Suppressor macrophage (primary cell): ENCODE measurements at regions not wholly inside any gene's neighbourhood (a gene's known extent, or its start where the extent isn't known, plus 50 kb on each side); places are given as distances from the start of the nearest gene placed in this dataset.
"Not testable (repeated sequence)": the region's sequence is repeated elsewhere in the genome, so short reads cannot be mapped to it uniquely, and the experiment has no call there.

Experiments used
- DNase-seq, 4 experiments: peaks; one replicate each; pipeline ENCODE4 v3.0.0-alpha.2; 2020 to 2022

GRCh38 chr3:106482451-106482850, 613.6 kb upstream of the CBLB start:
- no peak for DNase-seq

- DNase-seq: no peak
Measured at GRCh38 chr3:106485217-106485616, 616.4 kb upstream of the CBLB start.

DNA sequence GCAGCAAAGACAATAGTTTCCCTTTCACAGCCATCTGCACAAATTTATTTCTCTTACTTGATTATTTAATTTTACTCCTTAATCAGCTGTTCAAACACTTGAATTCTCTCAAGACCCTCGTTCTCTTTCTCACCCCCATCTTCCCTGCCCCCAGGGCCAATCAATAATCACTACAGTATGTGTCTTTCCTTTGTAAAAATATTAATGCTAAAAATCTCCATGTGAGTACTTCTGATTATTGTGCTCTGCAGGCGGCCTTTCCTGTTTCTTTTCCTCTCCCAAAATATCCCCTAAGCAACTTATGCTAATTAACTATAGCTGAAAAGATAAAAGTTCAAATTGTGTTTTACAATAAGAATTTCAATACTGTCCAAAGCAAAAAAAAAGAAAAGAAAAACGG, 617.0 kb upstream of the CBLB start:
- no peak for DNase-seq

- DNase-seq: not testable (repeated sequence)
Measured at GRCh38 chr3:106486945-106487639, 618.3 kb upstream of the CBLB start.

DNA sequence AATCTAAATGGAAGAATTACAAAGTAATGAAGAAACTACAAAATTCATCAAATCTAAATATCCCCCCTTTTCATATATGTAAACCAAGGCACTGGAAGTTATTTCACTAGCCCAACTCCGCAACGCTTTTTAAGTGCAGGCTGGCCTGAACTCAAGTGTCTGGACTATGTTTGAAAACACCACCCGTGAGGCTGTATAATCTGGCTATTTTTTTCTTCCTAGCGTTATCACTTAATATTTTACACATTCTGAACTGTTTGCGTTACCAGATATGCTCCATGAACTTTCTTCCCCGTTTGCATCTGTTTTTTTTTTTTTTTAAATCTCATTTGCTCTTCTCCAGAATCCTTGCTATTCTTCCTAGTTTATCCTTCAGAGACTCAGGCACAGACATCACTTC, 619.5 kb upstream of the CBLB start:
- DNase-seq: no peak

DNA sequence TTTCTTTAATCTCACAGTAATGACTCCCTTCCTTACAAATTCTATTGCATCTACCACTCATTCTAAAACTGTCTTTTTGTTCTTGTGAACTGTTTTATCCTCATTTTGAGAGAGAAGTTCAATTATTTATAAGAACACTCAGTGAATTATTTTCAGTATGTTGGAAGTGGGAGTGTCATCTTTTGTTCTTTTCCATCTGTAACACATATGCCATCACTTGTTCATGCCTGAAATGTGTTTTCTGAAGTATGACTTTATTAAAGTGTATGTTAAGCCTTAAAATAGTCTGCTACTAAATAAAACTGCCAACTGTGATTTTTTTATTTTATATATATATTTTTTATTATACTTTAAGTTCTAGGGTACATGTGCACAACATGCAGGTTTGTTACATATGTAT, 623.0 kb upstream of the CBLB start:
- DNase-seq: no peak

DNA sequence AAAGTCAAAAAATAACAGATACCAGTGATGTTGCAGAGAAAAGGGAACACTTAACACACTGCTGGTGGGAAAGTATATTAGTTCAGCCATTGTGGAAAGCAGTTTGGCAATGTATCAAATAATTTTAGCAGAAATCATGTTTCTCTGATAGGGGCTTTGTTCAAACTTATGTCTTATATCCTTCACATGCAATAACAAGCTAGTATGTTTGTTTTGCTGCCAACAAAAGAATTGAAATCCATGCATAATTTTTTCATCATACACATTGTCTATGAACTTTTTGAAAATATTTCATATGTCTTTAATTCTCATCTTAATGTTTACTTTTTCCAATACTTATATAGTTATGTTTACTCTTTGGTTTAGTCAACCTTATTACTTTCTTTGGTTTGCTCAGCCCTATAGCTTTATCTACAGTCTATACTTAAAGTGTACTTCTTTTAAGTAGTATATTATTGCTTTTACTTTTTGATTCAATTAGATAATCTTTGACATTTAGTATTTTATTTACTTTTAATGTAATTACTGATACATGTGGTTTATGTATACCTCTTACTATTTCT, 639.6 kb upstream of the CBLB start:
- DNase-seq: no peak

DNA sequence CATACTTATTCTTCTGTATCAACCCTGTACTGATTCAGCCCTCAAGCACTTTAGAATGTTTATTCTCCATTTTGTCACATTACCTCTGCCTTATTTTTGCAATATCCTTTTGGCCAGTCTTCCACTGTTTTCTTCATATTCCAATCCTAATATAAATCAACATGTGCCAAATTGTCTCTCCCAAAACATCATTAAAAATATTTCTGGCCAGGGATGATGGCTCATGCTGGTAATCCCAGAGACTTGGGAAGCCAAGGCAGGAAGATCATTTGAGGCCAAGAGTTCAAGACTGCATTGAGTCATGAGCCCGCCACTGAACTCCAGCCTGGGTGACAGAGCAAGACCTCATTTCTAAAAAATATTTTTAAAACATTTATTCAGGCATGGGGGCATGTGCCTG, 641.4 kb upstream of the CBLB start:
- no peak for DNase-seq

- DNase-seq: no peak
Measured at GRCh38 chr3:106512846-106513245, 644.0 kb upstream of the CBLB start.

GRCh38 chr3:106514431-106514830, 645.6 kb upstream of the CBLB start:
- peak in 1 of 4 experiments; percentile 5 for DNase-seq

DNA sequence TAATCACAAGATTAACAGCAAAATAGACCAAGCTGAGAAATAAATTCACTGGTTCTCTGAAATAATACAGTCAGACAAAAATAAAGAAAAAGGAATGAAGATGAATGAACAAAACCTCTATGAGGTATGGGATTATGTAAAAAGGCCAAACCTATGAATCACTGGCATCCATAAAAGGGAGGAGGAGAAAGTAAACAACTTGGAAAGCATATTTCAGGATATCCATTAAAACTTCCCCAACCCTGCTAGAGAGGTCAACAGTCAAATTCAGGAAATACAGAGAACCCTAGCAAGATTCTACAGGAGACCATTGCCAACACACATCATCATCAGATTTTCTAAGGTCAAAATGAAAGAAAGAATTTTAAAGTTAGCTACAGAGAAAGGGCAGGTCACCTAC, 649.7 kb upstream of the CBLB start:
- no peak for DNase-seq

- DNase-seq: no peak
Measured at GRCh38 chr3:106522397-106522796, 653.6 kb upstream of the CBLB start.

DNA sequence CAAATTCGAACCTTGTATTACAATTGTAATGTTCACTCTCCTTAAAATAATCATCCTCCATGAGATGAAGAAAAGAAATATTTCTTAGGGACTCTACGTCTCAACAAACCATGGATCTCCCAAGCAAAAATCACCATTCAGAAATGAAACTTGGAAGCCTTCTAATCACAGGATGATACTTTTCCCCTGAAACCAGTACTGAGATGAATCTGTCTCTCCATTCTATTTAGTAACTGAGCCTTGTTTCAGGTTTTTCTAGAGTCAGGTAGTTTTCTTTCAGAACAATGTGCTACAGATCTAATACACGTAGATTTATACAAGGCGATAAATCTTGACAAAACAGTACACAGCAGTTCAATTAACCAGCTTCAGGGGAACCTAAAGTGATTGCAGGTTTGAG, 660.1 kb upstream of the CBLB start:
- DNase-seq: no peak

GRCh38 chr3:106529738-106530137, 660.9 kb upstream of the CBLB start:
- DNase-seq: no peak

GRCh38 chr3:106530367-106530766, 661.6 kb upstream of the CBLB start:
- peak in 2 of 4 experiments; percentile 12 to 24 for DNase-seq

GRCh38 chr3:106531771-106532329, 663.0 kb upstream of the CBLB start:
- not testable (repeated sequence) for DNase-seq

- no peak for DNase-seq
Measured at GRCh38 chr3:106533093-106533787, 664.4 kb upstream of the CBLB start.

- no peak for DNase-seq
Measured at GRCh38 chr3:106533788-106534160, 665.0 kb upstream of the CBLB start.

GRCh38 chr3:106534206-106534605, 665.4 kb upstream of the CBLB start:
- DNase-seq: peak in 3 of 4 experiments; percentile 36 to 60 (median 58)

DNA sequence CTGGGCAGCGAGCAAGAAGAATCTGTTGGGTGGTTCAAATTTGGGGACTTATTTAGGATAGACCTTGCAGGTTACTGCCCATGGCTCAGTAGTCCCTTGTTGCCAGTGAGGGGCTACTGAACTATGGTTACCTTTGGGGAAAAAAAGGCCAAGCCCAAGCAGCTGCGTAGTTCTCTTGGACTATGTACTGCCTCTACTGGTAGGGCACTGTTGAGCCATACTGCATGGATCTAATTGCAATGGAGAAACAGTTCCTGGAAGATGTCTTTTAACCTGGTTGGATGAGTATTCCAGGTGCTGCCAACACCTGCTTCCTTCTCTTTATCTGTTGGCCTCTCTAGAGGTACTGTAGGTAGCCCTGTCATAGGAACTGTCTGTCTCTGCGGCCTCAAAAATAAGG, 671.9 kb upstream of the CBLB start:
- no peak for DNase-seq

DNA sequence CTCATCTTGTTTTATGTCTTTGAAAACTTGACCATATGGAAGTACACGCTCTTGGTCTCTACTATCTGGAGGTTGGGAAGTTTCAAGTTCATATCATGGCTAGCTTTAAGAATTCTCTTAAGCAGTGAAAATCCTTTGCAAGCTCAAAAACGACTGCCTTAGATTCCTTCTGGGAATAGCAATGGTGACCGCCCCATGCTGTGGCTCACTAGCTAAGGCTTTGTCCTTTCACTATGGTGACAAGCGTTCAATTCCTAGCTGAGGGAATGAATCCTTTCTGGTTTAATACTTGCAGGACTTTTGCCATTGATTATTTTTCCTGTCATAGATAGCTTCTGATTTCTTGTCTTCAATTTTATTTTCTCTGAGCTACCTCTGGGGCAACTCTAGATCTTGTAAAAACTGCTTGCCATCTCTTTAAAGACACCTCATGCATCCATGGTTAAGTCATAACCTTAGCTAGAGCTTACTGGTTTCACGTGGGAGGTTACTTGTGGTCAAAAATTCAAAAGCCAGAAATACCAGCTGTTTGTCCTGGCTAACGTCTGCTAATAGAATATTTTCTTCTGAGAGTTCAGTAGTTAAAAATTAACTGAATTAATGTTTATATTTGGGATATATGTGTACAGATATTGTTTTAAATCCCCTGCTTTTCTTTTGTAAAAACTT, 673.4 kb upstream of the CBLB start:
- no peak for DNase-seq

DNA sequence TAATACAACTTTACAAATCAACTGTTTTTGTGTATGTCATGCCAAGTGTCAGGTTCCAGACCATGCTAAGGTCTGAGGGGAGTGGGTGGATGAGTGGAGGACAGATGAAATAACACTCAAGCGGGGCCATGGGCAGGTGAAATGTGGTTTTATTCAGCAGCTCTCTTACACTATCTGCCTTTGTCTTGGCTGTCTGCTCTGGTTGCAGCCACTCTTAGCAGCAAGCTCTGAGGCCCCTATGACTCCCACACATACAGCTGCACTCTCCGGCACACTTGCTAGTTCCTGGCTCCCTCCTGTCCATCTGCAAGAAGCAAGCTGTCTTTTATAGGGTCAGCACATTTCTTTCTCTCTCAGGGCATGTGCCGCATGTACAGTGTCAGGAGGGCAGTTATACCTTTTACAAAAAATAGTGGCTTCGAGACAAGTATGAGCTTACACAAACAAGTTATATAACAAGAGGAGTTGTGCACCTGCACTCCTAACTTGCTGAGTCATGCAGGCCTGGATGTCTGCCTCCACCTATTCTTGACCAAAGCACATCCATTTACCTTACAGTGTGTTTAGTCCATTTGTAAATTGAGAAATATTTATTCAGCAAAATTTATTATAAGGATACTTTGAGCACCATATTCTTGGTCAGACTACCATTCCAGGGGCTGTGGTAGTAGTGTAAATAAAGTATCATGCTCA, 683.7 kb upstream of the CBLB start:
- no peak for DNase-seq
